ENCODE measurements at regions not wholly inside any gene's neighbourhood (a gene's known extent, or its start where the extent isn't known, plus 50 kb on each side); places are given as distances from the start of the nearest gene placed in this dataset.

GRCh38 chr18:57923611-57924010, 120.4 kb upstream of the NEDD4L start:
- no peak for DNase-seq (ENCODE audit: low spot score)
- ATAC-seq: no peak
- intact Hi-C loops (cut with DNase I): no loop called here

GRCh38 chr18:57922885-57923284, 119.8 kb upstream of the ATP8B1 start:
- intact Hi-C loops (cut with DNase I): no loop called here
- DNase-seq (ENCODE audit: low spot score) (no peak), ATAC-seq (no peak)

- intact Hi-C loops (cut with DNase I): no loop called here
- ATAC-seq (no peak), DNase-seq (ENCODE audit: low spot score) (no peak)
These were observed 118.6 kb upstream of the ATP8B1 start for GRCh38 chr18:57921708-57922107.

- ATAC-seq (no peak), DNase-seq (ENCODE audit: low spot score) (no peak)
- intact Hi-C loops (cut with DNase I): no loop called here
These were observed 116.9 kb upstream of the ATP8B1 start for GRCh38 chr18:57920036-57920435.

- DNase-seq (ENCODE audit: low spot score) (no peak), ATAC-seq (no peak)
- intact Hi-C loops (cut with DNase I): no loop called here
These were observed 115.5 kb upstream of the ATP8B1 start for GRCh38 chr18:57918601-57919000.

GRCh38 chr18:57916684-57917083, 113.6 kb upstream of the ATP8B1 start:
- intact Hi-C loops (cut with DNase I): no loop called here
- no peak for ATAC-seq
- no peak for DNase-seq (ENCODE audit: low spot score)

GRCh38 chr18:57915865-57916582, 112.9 kb upstream of the ATP8B1 start:
- no peak for DNase-seq (ENCODE audit: low spot score)
- ATAC-seq: peak; percentile 89
- intact Hi-C loops (cut with DNase I): no loop called here

GRCh38 chr18:57915248-57915647, 112.1 kb upstream of the ATP8B1 start:
- DNase-seq (ENCODE audit: low spot score) (no peak), ATAC-seq (peak; percentile 76)

GRCh38 chr18:57913686-57914085, 110.6 kb upstream of the ATP8B1 start:
- DNase-seq (ENCODE audit: low spot score): no peak
- no peak for ATAC-seq
- intact Hi-C loops (cut with DNase I): no loop called here

More at GRCh38 chr18:57915248-57915647, 112.1 kb upstream of the ATP8B1 start:
- intact Hi-C loops (cut with DNase I): no loop called here

- intact Hi-C loops (cut with DNase I): no loop called here
- no peak for DNase-seq (ENCODE audit: low spot score)
- no peak for ATAC-seq
These were observed 107.7 kb upstream of the ATP8B1 start for GRCh38 chr18:57910817-57911216.

- ATAC-seq (no peak), DNase-seq (ENCODE audit: low spot score) (no peak)
- intact Hi-C loops (cut with DNase I): no loop called here
These were observed 107.0 kb upstream of the ATP8B1 start for GRCh38 chr18:57910134-57910533.

- no peak for DNase-seq (ENCODE audit: low spot score)
- peak; percentile 56 for ATAC-seq
- intact Hi-C loops (cut with DNase I): no loop called here
These were observed 106.5 kb upstream of the ATP8B1 start for GRCh38 chr18:57909620-57910019.

- intact Hi-C loops (cut with DNase I): no loop called here
- DNase-seq (ENCODE audit: low spot score): no peak
- no peak for ATAC-seq
These were observed 105.0 kb upstream of the ATP8B1 start for GRCh38 chr18:57908092-57908491.

- intact Hi-C loops (cut with DNase I): no loop called here
- no peak for ATAC-seq
- no peak for DNase-seq (ENCODE audit: low spot score)
These were observed 104.4 kb upstream of the ATP8B1 start for GRCh38 chr18:57907550-57907949.

- DNase-seq (ENCODE audit: low spot score) (no peak), ATAC-seq (no peak)
- intact Hi-C loops (cut with DNase I): no loop called here
These were observed 103.7 kb upstream of the ATP8B1 start for GRCh38 chr18:57906852-57907251.

GRCh38 chr18:57904535-57904934, 101.4 kb upstream of the ATP8B1 start:
- intact Hi-C loops (cut with DNase I): no loop called here
- no peak for DNase-seq (ENCODE audit: low spot score)
- ATAC-seq: no peak

GRCh38 chr18:57902721-57903120, 99.6 kb upstream of the ATP8B1 start:
- no peak for DNase-seq (ENCODE audit: low spot score)
- ATAC-seq: no peak
- intact Hi-C loops (cut with DNase I): no loop called here

GRCh38 chr18:57901825-57902589, 98.9 kb upstream of the ATP8B1 start:
- no peak for DNase-seq (ENCODE audit: low spot score)
- intact Hi-C loops (cut with DNase I): no loop called here
- no peak for ATAC-seq

- ATAC-seq (no peak), DNase-seq (ENCODE audit: low spot score) (no peak)
- intact Hi-C loops (cut with DNase I): no loop called here
These were observed 97.9 kb upstream of the ATP8B1 start for GRCh38 chr18:57900906-57901435.

GRCh38 chr18:57898506-57899124, 95.5 kb upstream of the ATP8B1 start:
- ATAC-seq (peak; percentile 85), DNase-seq (ENCODE audit: low spot score) (no peak)
- intact Hi-C loops (cut with DNase I): no loop called here
